WI38 (cell line): ENCODE measurements at regions not wholly inside any gene's neighbourhood (a gene's known extent, or its start where the extent isn't known, plus 50 kb on each side); places are given as distances from the start of the nearest gene placed in this dataset.

Experiments used
- H3K4me3 ChIP-seq: 2 replicates; pipeline ENCODE4 v1.5.1; 2011; ENCODE audit warnings: low read depth, mild to moderate bottlenecking, control low read depth, low read length
- CTCF ChIP-seq: IDR thresholded peaks from 2 replicates; pipeline ENCODE4 v1.5.1; 2012; ENCODE audit warnings: low read depth, mild to moderate bottlenecking, control low read depth, low read length

GRCh38 chr4:83894831-83895230 is 358.9 kb downstream of the GPAT3 start:
- no peak overlapping the region for H3K4me3 ChIP-seq
- TF ChIP-seq CTCF, result no peak

GRCh38 chr4:83890816-83891215 is 354.9 kb downstream of the GPAT3 start:
- no peak for TF ChIP-seq CTCF
- no peak overlapping the region for H3K4me3 ChIP-seq

DNA sequence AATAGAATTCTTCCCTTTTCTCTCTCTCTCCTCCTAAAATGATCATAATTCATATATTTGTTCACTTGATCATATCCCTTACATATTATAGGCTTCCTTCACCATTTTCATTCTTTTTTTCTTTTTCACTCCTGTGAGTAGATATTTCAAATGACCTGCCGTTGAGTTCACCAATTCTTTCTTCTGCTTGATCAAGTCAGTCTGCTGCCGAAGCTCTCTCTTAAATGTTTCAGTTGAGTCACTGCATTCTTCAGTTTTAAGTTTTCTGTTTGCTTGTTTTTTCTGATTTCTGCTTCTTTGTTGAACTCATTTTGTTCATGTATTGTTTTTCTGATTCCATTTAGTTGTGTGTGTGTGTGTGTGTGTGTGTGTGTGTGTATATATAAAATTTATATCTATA is 354.3 kb downstream of the GPAT3 start:
- no peak for TF ChIP-seq CTCF
- no peak overlapping the region for H3K4me3 ChIP-seq

DNA sequence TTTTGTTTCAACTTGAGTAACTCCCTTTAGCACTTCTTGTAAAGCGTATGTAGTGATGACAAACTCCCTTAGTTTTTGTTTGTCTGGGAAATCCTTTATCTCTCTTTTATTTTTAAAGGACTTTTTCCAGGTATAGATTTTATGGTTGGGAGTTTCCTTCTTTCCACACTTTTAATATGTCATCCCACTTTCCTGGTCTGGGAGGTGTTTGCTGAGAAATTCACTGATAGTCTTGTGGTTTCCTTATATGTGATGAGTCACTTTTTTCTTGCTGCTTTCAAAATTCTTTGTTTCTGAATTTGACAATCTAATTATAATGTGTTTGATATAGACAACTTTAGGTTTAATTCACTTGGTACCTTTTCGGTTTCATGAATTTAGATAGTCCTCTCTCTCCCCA is 353.9 kb downstream of the GPAT3 start:
- TF ChIP-seq CTCF, result no peak
- no peak overlapping the region for H3K4me3 ChIP-seq

DNA sequence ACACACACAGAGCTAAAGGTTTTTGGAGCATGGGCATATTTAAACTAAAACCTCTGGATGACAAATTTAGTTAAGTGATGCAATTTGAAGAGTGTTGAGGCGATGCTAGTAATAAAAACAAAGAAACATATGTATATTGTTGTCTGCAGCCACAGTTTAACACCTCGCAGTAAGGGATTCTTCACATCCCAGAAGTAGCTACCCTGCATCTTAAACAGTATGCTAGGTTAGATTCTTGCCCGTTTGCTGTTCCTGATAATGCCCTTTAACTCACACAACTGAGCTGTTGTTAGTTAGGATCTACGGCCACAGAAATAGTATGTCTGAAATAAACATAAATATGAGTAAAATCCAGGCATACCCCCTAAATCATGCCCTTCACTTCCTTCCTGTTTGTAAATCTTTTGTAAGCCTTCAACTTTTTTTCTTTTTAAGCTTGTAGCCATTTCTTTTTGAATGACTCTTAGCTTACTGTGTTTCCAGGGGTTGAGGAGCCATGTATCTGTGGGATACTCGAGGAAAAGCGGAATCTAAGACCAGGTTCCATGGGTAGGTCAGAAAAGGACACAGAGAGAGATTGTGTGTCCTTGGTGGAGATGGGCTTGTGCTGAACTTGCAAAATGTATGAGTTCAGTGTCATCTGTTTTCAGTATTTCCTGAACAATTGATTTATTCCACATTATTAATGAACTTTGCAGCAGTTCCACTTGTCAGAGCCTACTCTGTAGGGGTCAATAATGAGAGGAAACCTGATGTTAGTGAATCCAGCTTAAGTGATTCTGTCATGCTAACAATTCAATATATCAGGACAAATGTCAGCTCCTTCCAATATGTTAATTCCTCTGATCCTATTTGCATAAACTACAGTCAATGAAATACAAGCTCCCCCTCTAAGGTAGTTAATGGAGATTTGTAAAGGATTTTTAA is 349.6 kb downstream of the GPAT3 start:
- TF ChIP-seq CTCF, result no peak
- no peak overlapping the region for H3K4me3 ChIP-seq

- H3K4me3 ChIP-seq, result no peak overlapping the region
- no peak for TF ChIP-seq CTCF
Observed at GRCh38 chr4:83876047-83876446, 340.1 kb downstream of the GPAT3 start.

DNA sequence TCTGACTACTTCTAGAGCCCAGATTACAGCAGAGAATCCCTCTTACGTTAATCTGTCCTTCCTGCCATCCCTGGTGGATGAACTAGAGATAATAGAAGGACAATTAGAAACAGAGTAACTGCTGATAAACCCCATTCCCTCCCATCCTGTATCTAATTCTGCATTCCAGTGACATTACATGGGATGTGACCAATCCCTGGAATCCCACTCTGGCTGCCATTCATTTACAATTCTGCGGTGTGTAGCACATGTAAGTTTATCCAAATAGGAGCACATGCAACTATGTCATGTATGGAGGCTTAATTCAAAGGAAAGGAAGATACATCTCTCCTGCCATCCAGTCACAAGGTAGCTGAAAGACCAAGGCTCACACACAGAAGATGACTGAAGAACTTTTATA is 339.5 kb downstream of the GPAT3 start:
- H3K4me3 ChIP-seq, result no peak overlapping the region
- no peak for TF ChIP-seq CTCF
